ENCODE measurements at regions not wholly inside any gene's neighbourhood (a gene's known extent, or its start where the extent isn't known, plus 50 kb on each side); places are given as distances from the start of the nearest gene placed in this dataset.

DNA sequence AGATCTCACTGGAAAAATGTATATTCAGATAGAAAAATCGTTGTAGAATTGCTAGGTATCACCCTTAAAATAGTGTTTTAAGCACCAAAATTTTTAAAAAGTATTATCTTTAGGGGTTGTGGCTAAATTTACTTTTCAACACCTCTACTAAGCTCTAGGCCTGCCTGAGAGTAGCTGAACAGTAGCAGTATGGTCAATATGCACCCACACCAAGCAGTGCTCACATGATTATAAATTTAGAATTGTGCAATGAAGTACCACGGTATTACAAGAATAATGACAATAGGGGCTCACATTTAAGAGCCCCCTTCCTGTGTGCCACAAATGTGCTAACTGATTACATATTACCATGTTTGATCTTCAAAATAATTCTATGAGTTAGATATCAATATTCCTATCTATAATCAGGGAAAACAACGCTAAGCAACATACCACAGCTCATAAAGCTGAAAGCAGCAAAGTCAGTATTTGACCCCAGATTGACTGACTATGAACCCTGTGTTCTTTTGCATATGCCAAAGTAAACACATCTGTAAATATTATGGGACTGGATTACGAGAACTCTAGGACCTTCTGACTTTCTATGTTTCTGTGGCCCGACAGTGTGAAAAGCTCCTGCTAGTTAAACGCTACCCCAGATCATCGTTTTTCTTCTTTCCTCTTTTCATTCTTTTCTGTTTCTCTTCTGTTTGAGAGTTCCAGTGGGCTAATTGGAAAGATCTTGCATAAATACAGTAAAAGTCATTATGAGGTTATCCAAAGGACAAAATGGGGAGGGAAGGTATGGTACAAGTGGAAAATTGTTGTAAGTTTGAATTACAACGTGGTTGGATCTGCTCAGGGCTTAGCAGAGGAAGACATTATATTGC is 201.1 kb upstream of the C1orf87 start:
- TF ChIP-seq ZFP30 (CRISPR knock-in tag; IDR thresholded peaks at IDR 0.05) (no peak), TCF4 (CRISPR knock-in tag; IDR thresholded peaks at IDR 0.05; ENCODE audit: borderline replicate concordance) (no peak), ARNTL (CRISPR knock-in tag; IDR thresholded peaks at IDR 0.05; ENCODE audit: borderline replicate concordance, low read depth) (no peak), TOX (CRISPR knock-in tag; IDR thresholded peaks at IDR 0.05; ENCODE audit: borderline replicate concordance) (no peak), CREB5 (CRISPR knock-in tag; IDR thresholded peaks at IDR 0.05; ENCODE audit: low read depth) (no peak), BACH2 (CRISPR knock-in tag; IDR thresholded peaks at IDR 0.05; ENCODE audit: borderline replicate concordance) (no peak), TSHZ2 (CRISPR knock-in tag; IDR thresholded peaks at IDR 0.05) (no peak)
